Lung (tissue), 11 donors: ENCODE measurements at regions not wholly inside any gene's neighbourhood (a gene's known extent, or its start where the extent isn't known, plus 50 kb on each side); places are given as distances from the start of the nearest gene placed in this dataset.

Experiments used
- ATAC-seq: fragments of 200-7000 bp; cut with Tn5 transposase; one replicate; pipeline ENCODE4 v1.9.1; 2020; ENCODE audit warnings: moderate number of reproducible peaks; ENCODE audit not compliant: insufficient read depth, low FRiP score
- DNase-seq, 3 donors: peaks; one replicate each; pipeline ENCODE4 v3.0.0-alpha.2; 2013 to 2017
- H3K27ac ChIP-seq, 2 donors: one replicate each; pipeline ENCODE4 v1.5.1; 2013; ENCODE audit warnings: mild to moderate bottlenecking in 2 of 2, moderate library complexity in 2 of 2, control low read depth in 1 of 2, inconsistent platforms in 1 of 2, low read depth in 1 of 2, low read length in 1 of 2
- H3K27me3 ChIP-seq, 3 donors: one replicate each; pipeline ENCODE4 v1.5.1; 2013; ENCODE audit warnings: low read length in 2 of 3; ENCODE audit not compliant: control insufficient read depth in 3 of 3, insufficient read depth in 3 of 3
- H3K36me3 ChIP-seq, 4 donors: one replicate each; pipeline ENCODE4 v1.5.1; 2013; ENCODE audit warnings: low read length in 4 of 4, mild to moderate bottlenecking in 1 of 4, moderate library complexity in 1 of 4; ENCODE audit not compliant: control insufficient read depth in 4 of 4, insufficient read depth in 4 of 4
- H3K4me1 ChIP-seq, 5 donors: one replicate each; pipeline ENCODE4 v1.5.1; 2013; ENCODE audit warnings: low read length in 5 of 5, mild to moderate bottlenecking in 2 of 5, moderate library complexity in 1 of 5; ENCODE audit not compliant: control insufficient read depth in 5 of 5, insufficient read depth in 5 of 5
- H3K4me3 ChIP-seq: one replicate; pipeline ENCODE4 v1.5.1; 2013; ENCODE audit warnings: mild to moderate bottlenecking, control low read depth, moderate library complexity
- H3K9ac ChIP-seq, 2 donors: one replicate each; pipeline ENCODE4 v1.5.1; 2013; ENCODE audit warnings: low read length in 2 of 2, control low read depth in 1 of 2; ENCODE audit not compliant: insufficient read depth in 1 of 2
- H3K9me3 ChIP-seq, 4 donors: one replicate each; pipeline ENCODE4 v1.5.1; 2013; ENCODE audit warnings: low read length in 3 of 4, mild to moderate bottlenecking in 1 of 4, moderate library complexity in 1 of 4; ENCODE audit not compliant: control insufficient read depth in 4 of 4, insufficient read depth in 3 of 4
- CTCF ChIP-seq: IDR thresholded peaks from 2 replicates; pipeline ENCODE4 v1.5.1; 2012; ENCODE audit warnings: mild to moderate bottlenecking; ENCODE audit errors: control extremely low read depth, extremely low read depth
- WGBS, 2 donors: extraction: QIAGEN DNeasy Blood & Tissue Kit; methylation state at CpG; one replicate each; pipeline ENCODE4 v1.1.7; 2013; 5-methylcytosine and 5-hydroxymethylcytosine counted together
- donor health status: control.
- donor health status: control.
- donor health status: Bipolar disorder and iron deficiency.
- donor health status: healthy.
- donor health status: DM: yes; HTN: yes; CAD: no.

- H3K36me3 ChIP-seq = no peaks in the 10 kb centered on the region
- TF ChIP-seq CTCF = no peak
- WGBS, 2 donors = 84 to 96% methylated on average over 1 of the region's 1 CpG
Observed at GRCh38 chr1:38615680-38616079, 243.9 kb downstream of the RRAGC start.

GRCh38 chr1:38614861-38615260, 244.7 kb downstream of the RRAGC start:
- no peaks in the 10 kb centered on the region for H3K27me3 ChIP-seq
- H3K4me3 ChIP-seq = no peak overlapping the region
- no peak for ATAC-seq
- no peak for TF ChIP-seq CTCF
- no peaks in the 10 kb centered on the region for H3K36me3 ChIP-seq
- H3K9me3 ChIP-seq = no peaks in the 10 kb centered on the region
- WGBS, 2 donors = 66 to 81% methylated on average over 3 of the region's 3 CpGs
- peaks cover 0 to 31% (median 5%) of the 10 kb centered on the region in 5 donors for H3K4me1 ChIP-seq
- peak in 2 of 3 donors; percentile 14 to 16 for DNase-seq
- no peak overlapping the region for H3K9ac ChIP-seq
- H3K27ac ChIP-seq = no peak overlapping the region

More at GRCh38 chr1:38615680-38616079, 243.9 kb downstream of the RRAGC start:
- DNase-seq (no peak), ATAC-seq (no peak)
- H3K27me3 ChIP-seq = no peaks in the 10 kb centered on the region
- H3K4me1 ChIP-seq = peaks cover 0 to 31% (median 5%) of the 10 kb centered on the region in 5 donors
- H3K9me3 ChIP-seq = peaks cover 0 to 1% (median 0%) of the 10 kb centered on the region in 4 donors
- no peak overlapping the region for H3K9ac ChIP-seq
- no peak overlapping the region for H3K4me3 ChIP-seq
- no peak overlapping the region for H3K27ac ChIP-seq

GRCh38 chr1:38613996-38614395, 245.6 kb downstream of the RRAGC start:
- no peak overlapping the region for H3K27ac ChIP-seq
- peak; percentile 77 to 87 (median 83) for DNase-seq
- TF ChIP-seq CTCF = no peak
- no peaks in the 10 kb centered on the region for H3K36me3 ChIP-seq
- H3K9me3 ChIP-seq = no peaks in the 10 kb centered on the region
- H3K4me3 ChIP-seq = no peak overlapping the region
- H3K27me3 ChIP-seq = no peaks in the 10 kb centered on the region
- 71 to 87% methylated on average over 8 of the region's 8 CpGs for WGBS, 2 donors
- ATAC-seq = no peak
- H3K4me1 ChIP-seq = peaks cover 0 to 31% (median 5%) of the 10 kb centered on the region in 5 donors
- no peak overlapping the region for H3K9ac ChIP-seq

- DNase-seq = no peak
- no peak overlapping the region for H3K9ac ChIP-seq
- no peaks in the 10 kb centered on the region for H3K27me3 ChIP-seq
- WGBS, 2 donors = 89 to 94% methylated on average over 6 of the region's 6 CpGs
- peaks cover 0 to 31% (median 5%) of the 10 kb centered on the region in 5 donors for H3K4me1 ChIP-seq
- no peaks in the 10 kb centered on the region for H3K36me3 ChIP-seq
- no peak for TF ChIP-seq CTCF
- ATAC-seq = no peak
- no peaks in the 10 kb centered on the region for H3K9me3 ChIP-seq
- no peak overlapping the region for H3K4me3 ChIP-seq
- H3K27ac ChIP-seq = no peak overlapping the region
Observed at GRCh38 chr1:38612951-38613350, 246.6 kb downstream of the RRAGC start.
